ENCODE measurements at regions not wholly inside any gene's neighbourhood (a gene's known extent, or its start where the extent isn't known, plus 50 kb on each side); places are given as distances from the start of the nearest gene placed in this dataset.

DNA sequence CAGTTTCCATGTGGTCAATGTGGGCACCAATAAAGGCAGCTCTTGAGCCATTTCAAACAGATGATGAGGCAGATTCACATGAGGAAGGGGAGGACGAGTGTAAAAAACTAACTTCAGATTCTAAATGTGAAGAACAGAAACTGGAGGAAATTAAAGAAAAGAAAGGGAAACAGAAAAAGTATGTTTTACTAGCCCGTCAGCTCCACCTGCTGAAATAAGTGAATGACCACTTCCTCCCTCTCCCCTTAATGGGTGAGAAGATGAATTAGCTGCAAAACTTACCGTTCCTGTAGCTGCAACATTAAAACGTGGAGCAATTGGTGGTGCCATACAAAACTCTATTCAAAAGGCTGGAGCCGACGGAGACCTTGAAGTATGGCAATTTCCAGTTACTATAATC, 203.5 kb downstream of the UXS1 start:
- TF ChIP-seq, protein P1, sequence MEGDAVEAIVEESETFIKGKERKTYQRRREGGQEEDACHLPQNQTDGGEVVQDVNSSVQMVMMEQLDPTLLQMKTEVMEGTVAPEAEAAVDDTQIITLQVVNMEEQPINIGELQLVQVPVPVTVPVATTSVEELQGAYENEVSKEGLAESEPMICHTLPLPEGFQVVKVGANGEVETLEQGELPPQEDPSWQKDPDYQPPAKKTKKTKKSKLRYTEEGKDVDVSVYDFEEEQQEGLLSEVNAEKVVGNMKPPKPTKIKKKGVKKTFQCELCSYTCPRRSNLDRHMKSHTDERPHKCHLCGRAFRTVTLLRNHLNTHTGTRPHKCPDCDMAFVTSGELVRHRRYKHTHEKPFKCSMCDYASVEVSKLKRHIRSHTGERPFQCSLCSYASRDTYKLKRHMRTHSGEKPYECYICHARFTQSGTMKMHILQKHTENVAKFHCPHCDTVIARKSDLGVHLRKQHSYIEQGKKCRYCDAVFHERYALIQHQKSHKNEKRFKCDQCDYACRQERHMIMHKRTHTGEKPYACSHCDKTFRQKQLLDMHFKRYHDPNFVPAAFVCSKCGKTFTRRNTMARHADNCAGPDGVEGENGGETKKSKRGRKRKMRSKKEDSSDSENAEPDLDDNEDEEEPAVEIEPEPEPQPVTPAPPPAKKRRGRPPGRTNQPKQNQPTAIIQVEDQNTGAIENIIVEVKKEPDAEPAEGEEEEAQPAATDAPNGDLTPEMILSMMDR (IDR thresholded peaks at IDR 0.05) = peak in 1 of 6 experiments; percentile 14
- TF ChIP-seq POLR2A (IDR thresholded peaks at IDR 0.05) = no peak
